A549 (cell line): ENCODE measurements at regions not wholly inside any gene's neighbourhood (a gene's known extent, or its start where the extent isn't known, plus 50 kb on each side); places are given as distances from the start of the nearest gene placed in this dataset.

Experiments
- BHLHE40 ChIP-seq: IDR thresholded peaks from 2 replicates; pipeline ENCODE4 v1.6.1; 2012; ENCODE audit warnings: low read depth, low read length, inconsistent platforms
- POLR2A ChIP-seq: IDR thresholded peaks from 2 replicates; pipeline ENCODE4 v1.6.1; 2012; ENCODE audit warnings: mild to moderate bottlenecking, low read length
- RCOR1 ChIP-seq: fragments of 150-350 bp; IDR thresholded peaks from 2 replicates; pipeline ENCODE4 v1.6.1; 2014; ENCODE audit warnings: antibody characterized with exemption, low read length, low read depth
- TF ChIP-seq, protein P1 (sequence below): fragments of >200 bp; sonication (Bioruptor Twin); formaldehyde crosslinking; IDR thresholded peaks from 3 replicates; pipeline ENCODE4 v1.5.1; 2016

DNA sequence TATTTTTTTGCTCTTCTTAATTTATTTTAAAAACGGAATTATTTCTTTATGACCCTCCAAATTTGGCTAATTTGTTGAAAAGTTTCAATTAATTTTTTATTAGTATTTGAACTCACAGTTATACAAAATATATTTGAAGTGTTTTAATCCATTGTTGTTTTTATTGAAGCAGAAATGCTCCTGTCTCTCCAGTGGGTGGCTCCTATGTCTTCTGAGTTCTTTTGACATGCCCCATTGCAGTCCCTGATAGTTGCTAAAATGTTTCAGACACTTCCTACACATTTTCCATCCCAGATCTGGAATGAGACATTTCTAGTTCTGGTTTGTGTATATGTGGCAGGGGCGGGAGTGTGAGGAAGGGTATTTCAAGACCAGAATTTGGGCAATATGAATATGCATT, 579.4 kb upstream of the PRR20A start:
- TF ChIP-seq RCOR1 (no peak), POLR2A (no peak), BHLHE40 (no peak)
- TF ChIP-seq, protein P1, sequence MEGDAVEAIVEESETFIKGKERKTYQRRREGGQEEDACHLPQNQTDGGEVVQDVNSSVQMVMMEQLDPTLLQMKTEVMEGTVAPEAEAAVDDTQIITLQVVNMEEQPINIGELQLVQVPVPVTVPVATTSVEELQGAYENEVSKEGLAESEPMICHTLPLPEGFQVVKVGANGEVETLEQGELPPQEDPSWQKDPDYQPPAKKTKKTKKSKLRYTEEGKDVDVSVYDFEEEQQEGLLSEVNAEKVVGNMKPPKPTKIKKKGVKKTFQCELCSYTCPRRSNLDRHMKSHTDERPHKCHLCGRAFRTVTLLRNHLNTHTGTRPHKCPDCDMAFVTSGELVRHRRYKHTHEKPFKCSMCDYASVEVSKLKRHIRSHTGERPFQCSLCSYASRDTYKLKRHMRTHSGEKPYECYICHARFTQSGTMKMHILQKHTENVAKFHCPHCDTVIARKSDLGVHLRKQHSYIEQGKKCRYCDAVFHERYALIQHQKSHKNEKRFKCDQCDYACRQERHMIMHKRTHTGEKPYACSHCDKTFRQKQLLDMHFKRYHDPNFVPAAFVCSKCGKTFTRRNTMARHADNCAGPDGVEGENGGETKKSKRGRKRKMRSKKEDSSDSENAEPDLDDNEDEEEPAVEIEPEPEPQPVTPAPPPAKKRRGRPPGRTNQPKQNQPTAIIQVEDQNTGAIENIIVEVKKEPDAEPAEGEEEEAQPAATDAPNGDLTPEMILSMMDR = no peak
